ENCODE measurements at regions not wholly inside any gene's neighbourhood (a gene's known extent, or its start where the extent isn't known, plus 50 kb on each side); places are given as distances from the start of the nearest gene placed in this dataset.

- TF ChIP-seq CTCF (IDR thresholded peaks at IDR 0.05; ENCODE audit: low read depth, low read length), result no peak
- no peak for TF ChIP-seq EZH2phosphoT487 (IDR thresholded peaks at IDR 0.05; ENCODE audit: low read depth)
Measured at GRCh38 chr13:90502153-90502552, 845.3 kb upstream of the MIR17HG start.

Measured in OCI-LY3 (cell line).